Femur (tissue), 1 donor: ENCODE measurements at regions not wholly inside any gene's neighbourhood (a gene's known extent, or its start where the extent isn't known, plus 50 kb on each side); places are given as distances from the start of the nearest gene placed in this dataset.
"Not testable (repeated sequence)": the region's sequence is repeated elsewhere in the genome, so short reads cannot be mapped to it uniquely, and the experiment has no call there.

Experiments
- DNase-seq: peaks from one replicate; pipeline ENCODE4 v3.0.0-alpha.2; 2017

DNA sequence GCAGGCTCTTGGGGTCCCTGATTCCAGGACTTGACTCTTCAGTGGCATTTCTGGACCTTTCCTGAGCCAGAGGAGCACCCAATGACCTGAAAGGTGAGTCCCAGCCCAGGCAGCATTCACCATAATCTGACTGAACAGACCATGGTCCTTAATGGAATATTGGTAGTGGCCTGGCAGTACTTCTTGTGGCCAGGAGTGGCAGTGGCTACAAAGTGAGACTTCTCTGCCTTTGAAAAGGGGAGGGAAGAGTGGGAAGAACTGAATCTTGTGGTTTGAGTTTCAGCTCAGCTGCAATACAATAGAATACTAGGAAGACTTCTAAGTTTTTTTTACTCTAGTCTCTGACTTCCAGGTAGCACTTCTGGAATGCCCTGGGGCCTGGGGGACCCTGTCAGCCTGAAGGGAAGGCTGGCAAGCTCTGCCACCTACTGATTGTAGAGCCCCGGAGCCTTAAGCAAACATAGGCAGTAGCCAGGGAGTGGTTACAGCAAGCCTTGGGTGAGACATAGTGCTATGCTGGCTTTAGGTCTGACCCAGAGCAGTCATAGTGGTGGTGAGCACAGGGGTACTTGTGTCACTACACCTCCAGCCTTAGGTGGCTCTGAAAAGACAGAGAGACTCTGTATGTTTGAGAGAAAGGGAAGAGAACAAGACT, 674.2 kb upstream of the MANEA start:
- DNase-seq: no peak

DNA sequence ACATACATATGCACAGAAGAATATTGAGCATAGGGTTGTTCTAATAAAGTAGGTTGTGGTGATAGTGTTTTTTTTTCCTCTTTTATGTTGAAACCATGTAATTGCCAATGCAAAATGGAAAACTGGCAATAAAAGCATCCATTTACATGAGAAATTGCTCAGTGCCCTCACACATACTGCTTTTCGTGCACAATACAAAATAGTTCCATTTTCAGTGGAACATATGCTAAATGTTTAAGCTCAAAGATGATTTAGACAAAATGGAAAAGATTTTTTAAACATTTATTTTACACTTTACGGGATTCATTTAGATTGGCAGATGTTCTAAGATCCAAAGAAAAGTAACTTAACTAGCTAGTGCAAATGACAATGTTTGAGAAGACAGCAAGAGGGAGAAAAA, 678.1 kb upstream of the MANEA start:
- no peak for DNase-seq

DNA sequence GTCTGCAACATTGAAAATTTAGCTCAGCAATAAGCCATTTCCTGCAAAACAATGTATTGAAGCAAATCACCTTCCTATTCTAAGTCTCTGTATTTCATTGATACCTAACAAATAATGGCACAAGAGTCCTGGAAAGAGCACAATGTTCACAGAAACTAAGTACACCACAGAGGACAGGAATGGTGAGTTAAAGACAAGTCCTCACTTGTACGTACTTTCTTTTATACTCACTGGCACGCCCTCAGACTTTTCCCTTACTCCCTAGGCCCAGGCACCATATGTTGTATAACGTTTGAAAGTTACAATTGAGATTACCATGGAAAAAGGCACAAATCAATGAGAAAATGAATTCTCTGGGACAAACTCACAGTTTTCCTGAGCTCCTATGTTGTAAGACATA, 683.0 kb upstream of the MANEA start:
- DNase-seq: no peak

DNA sequence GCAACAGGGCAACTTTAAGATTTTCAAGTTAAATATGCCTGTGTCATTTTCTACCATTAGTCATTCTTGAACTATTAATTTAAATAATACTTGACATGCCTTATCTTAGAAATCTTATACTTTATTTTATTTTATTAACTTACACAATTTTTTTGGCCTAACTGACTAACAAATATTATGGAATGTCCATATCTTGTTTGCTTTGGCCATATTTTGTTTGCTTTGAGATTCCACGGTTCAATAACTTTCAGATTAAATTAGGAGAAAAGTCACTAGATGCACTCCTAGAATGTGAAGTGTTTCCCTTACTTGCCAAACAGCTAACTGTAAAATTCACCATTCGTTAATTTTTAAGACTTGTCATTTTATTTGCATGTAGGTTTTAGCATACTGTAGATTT, 684.0 kb upstream of the MANEA start:
- DNase-seq: no peak

DNA sequence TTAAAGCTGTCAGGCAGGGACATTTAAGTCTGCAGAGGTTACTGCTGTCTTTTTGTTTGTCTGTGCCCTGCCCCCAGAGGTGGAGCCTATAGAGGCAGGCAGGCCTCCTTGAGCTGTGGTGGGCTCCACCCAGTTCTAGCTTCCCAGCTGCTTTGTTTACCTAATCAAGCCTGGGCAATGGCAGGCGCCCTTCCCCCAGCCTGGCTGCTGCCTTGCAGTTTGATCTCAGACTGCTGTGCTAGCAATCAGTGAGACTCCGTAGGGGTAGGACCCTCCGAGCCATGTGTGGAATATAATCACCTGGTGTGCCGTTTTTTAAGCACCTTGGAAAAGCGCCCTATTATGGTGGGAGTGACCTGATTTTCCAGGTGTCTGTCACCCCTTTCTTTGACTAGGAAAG, 703.5 kb upstream of the MANEA start:
- DNase-seq: not testable (repeated sequence)

DNA sequence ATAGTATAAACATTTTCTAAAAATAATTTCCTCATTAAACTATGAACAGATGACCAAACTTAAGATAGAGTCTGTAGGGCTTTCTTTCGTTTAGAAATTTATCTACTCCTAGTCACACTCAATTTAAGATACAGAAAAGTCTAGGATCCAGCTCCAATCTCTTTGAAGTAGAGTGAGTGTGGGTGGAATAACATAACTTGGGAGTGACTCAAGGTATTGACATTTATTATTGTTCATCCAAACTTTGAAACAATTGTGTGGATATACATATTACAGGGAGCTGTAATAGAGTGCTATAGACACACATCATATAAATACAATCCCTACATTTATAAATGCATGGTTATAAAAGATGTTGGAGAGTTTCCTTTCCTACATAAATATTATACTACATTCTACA, 715.2 kb upstream of the MANEA start:
- no peak for DNase-seq

DNA sequence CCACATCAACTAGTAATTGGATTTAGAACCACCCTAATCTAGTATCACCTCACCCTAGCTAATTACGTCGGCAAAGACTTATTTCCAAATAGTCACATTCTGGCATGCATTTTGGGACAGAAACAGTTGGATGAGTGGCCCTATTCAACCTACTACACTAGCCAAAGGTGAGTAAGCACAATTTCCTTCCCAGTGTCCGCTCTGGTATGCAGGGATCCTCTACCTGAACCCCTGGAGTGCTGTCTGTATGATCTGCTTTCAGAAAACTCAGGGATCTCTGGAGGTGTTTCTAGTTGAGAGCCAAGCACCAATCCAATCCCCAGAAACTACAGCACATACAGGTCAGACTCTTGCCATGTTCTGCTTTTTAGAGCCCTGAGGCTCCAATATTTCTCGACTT, 717.4 kb upstream of the MANEA start:
- DNase-seq: no peak

DNA sequence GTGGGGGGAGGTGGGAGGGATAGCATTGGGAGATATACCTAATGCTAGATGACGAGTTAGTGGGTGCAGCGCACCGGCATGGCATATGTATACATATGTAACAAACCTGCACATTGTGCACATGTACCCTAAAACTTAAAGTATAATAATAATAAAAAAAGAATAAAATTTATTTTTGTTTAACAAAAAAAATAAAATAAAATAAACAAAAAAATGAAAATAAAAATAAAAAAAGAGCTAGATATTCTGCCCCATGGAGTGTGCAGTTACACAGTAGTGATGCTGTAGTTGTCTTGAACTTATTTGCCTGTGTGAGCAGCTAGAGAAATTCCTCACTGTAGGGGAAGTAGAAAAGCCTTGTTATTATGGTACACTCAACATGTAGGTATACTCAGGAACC, 720.3 kb upstream of the MANEA start:
- DNase-seq: not testable (repeated sequence)

DNA sequence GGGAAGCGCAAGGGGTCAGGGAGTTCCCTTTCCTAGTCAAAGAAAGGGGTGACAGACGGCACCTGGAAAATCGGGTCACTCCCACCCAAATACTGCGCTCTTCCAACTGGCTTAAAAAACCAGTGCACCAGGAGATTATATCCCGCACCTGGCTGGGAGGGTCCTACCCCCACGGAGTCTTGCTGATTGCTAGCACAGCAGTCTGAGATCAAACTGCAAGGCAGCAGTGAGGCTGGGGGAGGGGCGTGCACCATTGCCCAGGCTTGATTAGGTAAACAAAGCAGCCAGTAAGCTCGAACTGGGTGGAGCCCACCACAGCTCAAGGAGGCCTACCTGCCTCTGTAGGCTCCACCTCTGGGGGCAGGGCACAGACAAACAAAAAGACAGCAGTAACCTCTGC, 726.0 kb upstream of the MANEA start:
- DNase-seq: not testable (repeated sequence)

DNA sequence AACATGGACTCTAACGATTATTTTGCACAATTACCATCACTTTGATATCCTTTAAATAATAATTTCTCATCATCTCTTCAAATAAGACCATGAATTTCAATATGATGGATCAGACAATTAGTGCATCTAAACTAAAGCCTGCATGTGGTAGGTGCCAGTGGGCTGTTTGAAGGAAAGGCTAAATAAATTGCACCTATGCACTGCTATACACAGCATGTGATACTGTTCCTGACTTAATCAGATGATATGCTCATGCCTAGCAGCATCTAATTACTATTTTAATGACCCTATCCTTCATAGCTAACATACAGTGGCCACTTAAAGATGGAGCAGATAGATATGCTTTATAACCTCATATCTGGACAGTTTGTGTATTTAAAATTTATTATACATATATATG, 731.6 kb upstream of the MANEA start:
- DNase-seq: no peak

DNA sequence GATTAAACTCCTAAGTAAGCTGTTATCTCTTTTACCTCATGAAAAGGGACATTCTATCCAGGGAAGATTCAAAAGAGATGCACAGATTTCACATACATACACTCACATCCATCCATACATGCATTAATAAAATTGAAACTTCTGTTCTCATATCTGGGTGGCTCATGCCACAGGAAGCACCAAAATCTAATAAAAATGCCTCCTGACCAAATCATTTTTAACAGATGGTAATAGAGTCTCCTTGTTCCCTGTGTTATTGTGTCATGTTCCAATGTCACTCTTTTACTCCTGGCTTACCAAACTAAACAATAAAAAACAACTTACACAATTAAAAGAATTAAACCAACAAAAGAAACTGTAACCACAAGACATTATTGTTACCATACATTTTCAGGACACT, 742.1 kb upstream of the MANEA start:
- DNase-seq: no peak

DNA sequence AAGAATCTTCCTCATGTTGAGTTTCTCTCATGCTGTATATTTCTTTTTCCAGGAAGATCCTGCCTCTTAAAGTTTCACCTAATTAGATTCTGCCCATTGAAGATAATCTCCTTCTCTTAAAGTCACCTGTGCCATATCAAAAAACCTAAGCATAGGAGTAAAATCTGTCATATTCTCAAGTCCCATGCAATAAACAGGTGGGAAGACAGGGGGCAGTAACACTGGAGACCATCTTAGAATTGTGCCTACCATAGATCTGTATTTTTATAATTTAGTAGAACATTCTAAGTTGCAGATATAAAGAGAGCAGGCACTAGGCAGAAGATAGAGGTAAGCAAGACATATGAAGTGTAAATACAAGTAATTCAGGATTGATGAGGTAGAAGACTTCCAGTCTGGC, 763.5 kb upstream of the MANEA start:
- DNase-seq: no peak

DNA sequence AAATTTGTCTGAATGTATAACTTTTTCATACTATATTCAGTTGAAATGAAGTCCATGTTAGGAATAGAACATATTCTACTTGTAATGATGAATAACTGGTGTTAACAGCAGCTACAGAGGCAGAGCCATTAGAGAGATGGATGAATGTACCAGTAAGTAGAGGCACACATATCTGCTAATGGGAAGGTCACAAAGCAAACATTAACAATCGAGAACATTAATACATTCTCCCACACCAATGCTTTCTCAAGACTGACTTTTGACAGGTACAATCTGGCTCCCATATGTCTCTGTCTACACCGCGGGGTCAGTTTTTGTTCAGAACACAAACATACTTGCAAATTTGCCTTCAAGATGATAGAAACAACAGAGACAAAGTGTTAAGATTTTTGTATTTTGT, 776.0 kb upstream of the MANEA start:
- DNase-seq: no peak

DNA sequence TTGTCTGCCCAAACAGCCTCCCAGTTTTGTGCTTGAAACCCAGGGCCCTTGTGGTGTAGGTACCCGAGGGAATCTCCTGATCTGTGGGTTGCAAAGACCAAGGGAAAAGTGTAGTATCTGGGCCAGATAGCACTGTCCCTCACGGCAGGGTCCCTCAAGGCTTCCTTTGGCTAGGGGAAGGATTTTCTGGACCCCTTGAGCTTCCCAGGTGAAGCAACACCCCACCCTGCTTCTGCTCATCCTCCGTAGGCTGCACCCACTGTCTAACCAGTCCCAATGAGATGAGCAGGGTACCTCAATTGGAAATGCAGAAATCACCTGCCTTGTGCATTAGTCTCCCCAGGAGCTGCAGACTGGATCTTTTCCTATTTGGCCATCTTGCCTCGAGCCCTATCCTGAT, 791.8 kb upstream of the MANEA start:
- no peak for DNase-seq

DNA sequence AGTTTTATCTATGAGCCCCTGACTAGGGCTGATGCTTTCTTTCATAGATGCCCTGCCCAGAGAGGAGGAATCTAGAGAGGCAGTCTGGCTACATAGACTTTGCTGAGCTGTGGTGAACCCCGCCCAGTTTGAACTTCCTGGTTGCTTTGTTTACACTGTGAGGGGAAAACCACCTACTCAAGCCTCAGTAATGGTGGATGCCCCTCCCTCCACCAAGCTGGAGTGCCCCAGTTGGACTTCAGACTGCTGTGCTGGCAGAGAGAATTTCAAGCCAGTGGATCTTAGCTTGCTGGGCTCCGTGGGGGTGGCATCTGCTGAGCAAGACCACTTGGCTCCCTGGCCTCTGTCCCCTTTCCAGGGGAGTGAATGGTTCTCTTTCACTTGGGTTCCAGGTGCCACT, 792.3 kb upstream of the MANEA start:
- DNase-seq: not testable (repeated sequence)

DNA sequence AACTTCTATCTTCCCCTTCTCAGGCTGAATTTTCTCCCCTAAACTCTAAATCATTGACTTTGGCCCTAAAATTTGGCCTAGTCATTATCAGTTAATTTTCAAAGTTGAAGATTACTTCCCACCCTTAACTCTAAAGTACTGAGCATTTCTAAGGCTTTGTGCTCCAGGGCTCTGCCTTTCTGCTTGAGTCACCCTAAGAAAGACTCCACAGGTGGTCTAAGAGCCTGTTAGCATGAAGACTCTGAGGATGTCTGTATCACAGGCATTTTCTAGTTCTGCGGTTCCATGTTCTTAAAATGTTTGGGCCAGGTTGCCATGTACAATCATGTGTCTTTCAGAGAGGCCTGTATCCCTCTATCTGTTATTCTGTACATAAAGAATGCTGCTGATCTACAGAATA, 808.1 kb upstream of the MANEA start:
- no peak for DNase-seq

DNA sequence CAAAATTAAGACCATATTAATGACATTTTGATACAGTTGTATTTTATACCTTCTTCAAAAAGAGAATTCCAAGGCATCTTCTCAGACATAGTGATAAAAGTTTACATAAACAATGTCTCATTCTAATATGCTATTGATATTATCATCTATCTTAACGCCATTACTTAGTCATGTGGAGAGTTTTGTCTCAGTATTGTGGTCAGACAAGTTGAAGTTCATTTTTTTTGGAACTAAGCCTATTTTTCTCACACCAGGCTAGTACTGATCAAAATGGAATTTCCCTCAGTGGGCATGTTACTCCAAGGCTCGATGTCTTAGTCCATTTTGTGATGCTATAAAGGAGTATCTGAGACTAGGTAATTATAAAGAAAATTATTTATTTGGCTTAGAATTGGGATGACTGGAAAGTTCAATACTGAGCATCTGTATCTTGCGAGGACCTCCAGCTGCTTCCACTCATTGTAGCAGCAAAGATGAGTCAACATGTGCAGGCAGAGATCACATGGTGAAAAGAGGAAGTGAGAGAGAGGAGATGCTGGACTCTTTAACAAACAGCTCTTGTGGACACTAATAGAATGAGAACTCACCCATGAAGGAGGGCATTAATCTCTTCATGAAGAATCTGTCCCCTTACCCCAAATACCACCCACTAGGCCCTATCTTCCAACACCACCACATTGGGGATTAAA, 825.5 kb upstream of the MANEA start:
- no peak for DNase-seq

DNA sequence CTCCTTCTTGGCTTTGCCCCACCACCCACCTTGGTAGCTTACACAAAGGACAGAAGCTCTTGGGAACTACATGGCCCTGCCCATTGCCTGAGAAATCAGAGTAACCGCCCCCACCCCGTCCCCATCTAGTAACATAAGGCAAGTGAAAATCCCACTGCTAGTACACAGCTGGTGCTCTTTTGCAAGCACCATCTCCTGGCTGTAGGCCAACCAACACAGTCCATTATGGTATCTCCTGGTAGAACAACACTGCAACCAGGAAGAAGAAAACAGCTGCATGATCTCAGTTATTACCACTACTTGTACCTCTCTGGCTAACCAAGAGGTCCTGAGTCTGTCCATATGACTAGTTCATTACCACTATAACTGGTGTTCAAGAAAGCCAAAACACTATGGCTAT, 841.1 kb upstream of the MANEA start:
- no peak for DNase-seq

DNA sequence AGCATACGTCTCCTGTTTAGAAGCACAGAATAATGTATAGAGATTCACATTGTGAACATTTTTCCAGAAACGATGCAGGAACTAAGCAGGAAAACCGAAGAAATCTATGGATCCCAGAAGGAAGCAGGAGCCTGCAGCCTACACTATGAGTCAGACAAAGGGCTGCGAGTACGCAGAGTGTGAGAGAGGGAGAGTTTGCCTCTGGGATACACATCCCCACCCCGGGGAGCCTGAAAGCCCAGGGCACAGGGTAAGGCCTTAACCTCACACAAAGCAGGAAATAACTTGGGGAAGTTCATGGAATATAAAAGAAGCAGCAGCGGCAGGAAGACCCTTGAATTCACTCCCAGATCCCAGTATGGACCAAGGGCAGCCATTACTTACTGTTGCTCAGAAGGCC, 842.1 kb upstream of the MANEA start:
- DNase-seq: no peak

DNA sequence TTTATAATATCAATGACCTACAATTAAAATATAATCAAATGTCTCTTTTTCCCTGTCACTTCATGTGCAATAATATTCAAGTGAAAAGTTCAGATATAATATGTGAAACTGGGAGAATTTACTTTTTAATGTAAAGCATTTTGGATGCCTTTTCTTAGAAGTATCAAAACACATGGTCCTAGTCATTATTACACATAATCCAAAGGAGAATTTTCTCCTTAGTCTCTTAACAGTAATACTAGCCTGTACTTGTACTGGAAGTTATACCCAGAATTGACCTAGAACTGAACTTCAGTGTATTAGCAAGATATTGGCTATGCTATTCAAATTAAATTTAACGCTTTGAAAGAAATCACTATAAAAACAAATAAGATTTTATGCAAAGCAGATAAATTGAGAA, 842.6 kb upstream of the MANEA start:
- DNase-seq: no peak

DNA sequence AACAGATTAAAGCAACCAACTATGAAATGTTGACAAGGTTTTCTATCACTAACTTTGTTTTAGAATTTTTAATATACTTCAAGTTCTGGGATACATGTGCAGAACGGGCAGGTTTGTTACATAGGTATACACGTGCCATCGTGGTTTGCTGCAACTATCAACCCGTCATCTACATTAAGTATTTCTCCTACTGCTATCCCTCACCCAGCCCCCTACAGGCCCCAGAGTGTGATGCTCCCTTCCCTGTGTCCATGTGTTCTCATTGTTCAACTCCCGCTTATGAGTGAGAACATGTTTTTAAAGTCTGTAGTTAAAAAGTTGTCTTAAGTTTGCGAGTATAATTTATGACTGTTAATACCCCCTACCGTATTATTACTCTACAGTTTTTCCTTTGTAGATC, 844.3 kb upstream of the MANEA start:
- no peak for DNase-seq

DNA sequence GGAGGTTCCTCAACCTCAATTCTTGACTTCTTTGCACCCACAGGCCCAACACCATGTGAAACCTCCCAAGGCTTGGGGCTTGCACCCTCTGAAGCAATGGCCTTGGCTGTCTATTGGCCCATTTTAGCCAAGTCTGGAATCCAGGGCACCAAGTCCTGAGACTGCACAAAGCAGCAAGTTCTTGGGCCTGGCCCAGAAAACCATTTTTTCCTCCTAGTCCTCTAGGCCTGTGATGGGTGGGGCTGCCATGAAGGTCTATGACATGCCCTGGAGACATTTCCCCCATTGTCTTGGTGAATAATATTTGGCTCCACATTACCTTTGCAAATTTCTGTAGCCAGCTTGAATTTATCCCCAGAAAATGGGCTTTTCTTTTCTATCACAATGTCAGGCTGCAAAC, 849.6 kb upstream of the MANEA start:
- DNase-seq: no peak

DNA sequence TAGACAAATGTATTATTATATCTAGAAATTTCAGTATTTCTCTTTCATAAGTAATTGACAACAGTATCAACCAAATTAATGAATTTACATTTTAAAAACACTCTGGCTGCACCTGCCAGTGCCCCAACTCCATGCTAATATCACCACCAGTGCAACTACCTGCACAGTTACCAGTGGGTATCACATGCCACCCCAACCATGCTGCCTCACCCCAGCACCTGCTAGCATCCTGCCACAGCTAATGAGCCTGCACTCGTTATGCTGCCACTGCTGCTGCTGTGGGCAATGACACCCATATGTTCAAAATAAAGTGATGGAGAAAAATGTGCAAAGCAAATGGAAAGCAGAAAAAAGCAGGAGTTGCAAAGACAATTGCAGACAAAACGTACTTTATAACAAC, 855.9 kb upstream of the MANEA start:
- DNase-seq: no peak

DNA sequence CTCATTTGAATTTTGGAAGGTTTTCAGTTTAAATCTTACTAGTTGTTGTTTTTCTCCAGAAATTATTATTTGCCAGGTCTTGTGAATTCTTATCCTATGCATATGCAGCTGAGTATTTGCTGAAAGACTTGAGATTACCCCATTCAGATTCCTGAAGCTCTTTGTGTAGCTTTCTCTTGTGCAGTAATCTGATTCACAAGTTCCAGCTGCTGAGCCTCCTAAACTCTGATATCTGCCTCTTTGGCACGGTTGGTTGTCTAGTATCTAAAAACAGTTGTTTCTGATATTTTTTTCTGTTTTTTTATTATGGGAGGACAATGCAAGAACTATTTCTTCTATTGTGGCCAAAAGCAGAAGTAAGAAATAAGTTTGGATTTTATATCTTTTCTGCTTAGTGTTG, 863.9 kb upstream of the MANEA start:
- DNase-seq: no peak

DNA sequence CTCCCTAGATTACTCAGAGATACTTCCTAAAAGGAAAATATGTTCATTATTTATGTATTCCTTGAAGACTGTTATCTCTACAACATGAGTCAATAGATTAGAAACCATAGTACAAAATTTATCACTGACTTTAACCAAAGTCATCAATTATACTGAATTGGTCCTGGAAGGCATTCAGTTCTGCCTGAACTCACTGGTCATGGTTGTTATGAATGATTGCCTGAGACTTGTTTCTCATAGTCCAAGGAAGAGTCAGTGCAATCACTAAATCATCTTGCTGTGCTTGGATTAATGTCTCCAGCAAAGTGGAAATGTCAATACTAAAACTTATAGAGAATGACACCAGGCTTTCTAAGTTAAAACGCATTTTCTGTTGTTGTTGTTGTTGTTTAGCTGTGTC, 878.6 kb upstream of the MANEA start:
- DNase-seq: no peak
